ENCODE measurements at regions not wholly inside any gene's neighbourhood (a gene's known extent, or its start where the extent isn't known, plus 50 kb on each side); places are given as distances from the start of the nearest gene placed in this dataset.

GRCh38 chr5:109573256-109573655 is 116.5 kb upstream of the MAN2A1 start:
- H3K27me3 Mint-ChIP-seq (ENCODE audit: unreplicated experiment): no peaks in the 10 kb centered on the region
- no peak overlapping the region for H3K27ac Mint-ChIP-seq (ENCODE audit: unreplicated experiment)
- no peak for DNase-seq
- TF ChIP-seq CTCF (IDR thresholded peaks at IDR 0.05; ENCODE audit: partially characterized antibody, unreplicated experiment): no peak
- no peak overlapping the region for H3K4me3 Mint-ChIP-seq (ENCODE audit: unreplicated experiment)
- H3K4me1 Mint-ChIP-seq (ENCODE audit: low read depth, unreplicated experiment): no peaks in the 10 kb centered on the region
- peaks cover 5% of the 10 kb centered on the region for H3K36me3 Mint-ChIP-seq (ENCODE audit: unreplicated experiment)
- H3K9me3 Mint-ChIP-seq (ENCODE audit: unreplicated experiment): peaks cover 4% of the 10 kb centered on the region

GRCh38 chr5:109571785-109572184 is 117.9 kb upstream of the MAN2A1 start:
- no peak for DNase-seq
- H3K4me3 Mint-ChIP-seq (ENCODE audit: unreplicated experiment): no peak overlapping the region
- TF ChIP-seq CTCF (IDR thresholded peaks at IDR 0.05; ENCODE audit: partially characterized antibody, unreplicated experiment): no peak
- no peaks in the 10 kb centered on the region for H3K9me3 Mint-ChIP-seq (ENCODE audit: unreplicated experiment)
- no peaks in the 10 kb centered on the region for H3K27me3 Mint-ChIP-seq (ENCODE audit: unreplicated experiment)
- H3K27ac Mint-ChIP-seq (ENCODE audit: unreplicated experiment): no peak overlapping the region
- peaks cover 3% of the 10 kb centered on the region for H3K4me1 Mint-ChIP-seq (ENCODE audit: low read depth, unreplicated experiment)
- peaks cover 5% of the 10 kb centered on the region for H3K36me3 Mint-ChIP-seq (ENCODE audit: unreplicated experiment)

GRCh38 chr5:109570362-109570874 is 119.3 kb upstream of the MAN2A1 start:
- H3K4me3 Mint-ChIP-seq (ENCODE audit: unreplicated experiment): no peak overlapping the region
- H3K4me1 Mint-ChIP-seq (ENCODE audit: low read depth, unreplicated experiment): peaks cover 3% of the 10 kb centered on the region
- H3K27me3 Mint-ChIP-seq (ENCODE audit: unreplicated experiment): no peaks in the 10 kb centered on the region
- DNase-seq: no peak
- TF ChIP-seq CTCF (IDR thresholded peaks at IDR 0.05; ENCODE audit: partially characterized antibody, unreplicated experiment): no peak
- H3K36me3 Mint-ChIP-seq (ENCODE audit: unreplicated experiment): no peaks in the 10 kb centered on the region
- H3K27ac Mint-ChIP-seq (ENCODE audit: unreplicated experiment): no peak overlapping the region
- H3K9me3 Mint-ChIP-seq (ENCODE audit: unreplicated experiment): no peaks in the 10 kb centered on the region

GRCh38 chr5:109567374-109568044 is 122.2 kb upstream of the MAN2A1 start:
- no peak for TF ChIP-seq CTCF (IDR thresholded peaks at IDR 0.05; ENCODE audit: partially characterized antibody, unreplicated experiment)
- Mint-ChIP-seq H3K36me3 (ENCODE audit: unreplicated experiment) (no peaks in the 10 kb centered on the region), H3K9me3 (ENCODE audit: unreplicated experiment) (no peaks in the 10 kb centered on the region), H3K27ac (ENCODE audit: unreplicated experiment) (no peak overlapping the region), H3K27me3 (ENCODE audit: unreplicated experiment) (no peaks in the 10 kb centered on the region), H3K4me3 (ENCODE audit: unreplicated experiment) (no peak overlapping the region), H3K4me1 (ENCODE audit: low read depth, unreplicated experiment) (peaks cover 3% of the 10 kb centered on the region)
- no peak for DNase-seq

GRCh38 chr5:109566361-109566760 is 123.4 kb upstream of the MAN2A1 start:
- no peak for DNase-seq
- Mint-ChIP-seq H3K27ac (ENCODE audit: unreplicated experiment) (no peak overlapping the region), H3K4me1 (ENCODE audit: low read depth, unreplicated experiment) (peaks cover 3% of the 10 kb centered on the region), H3K27me3 (ENCODE audit: unreplicated experiment) (no peaks in the 10 kb centered on the region), H3K4me3 (ENCODE audit: unreplicated experiment) (no peak overlapping the region), H3K36me3 (ENCODE audit: unreplicated experiment) (no peaks in the 10 kb centered on the region), H3K9me3 (ENCODE audit: unreplicated experiment) (no peaks in the 10 kb centered on the region)
- TF ChIP-seq CTCF (IDR thresholded peaks at IDR 0.05; ENCODE audit: partially characterized antibody, unreplicated experiment): no peak
